GM18867 (cell line): ENCODE measurements at regions not wholly inside any gene's neighbourhood (a gene's known extent, or its start where the extent isn't known, plus 50 kb on each side); places are given as distances from the start of the nearest gene placed in this dataset.
"Not testable (repeated sequence)": the region's sequence is repeated elsewhere in the genome, so short reads cannot be mapped to it uniquely, and the experiment has no call there.

Experiments used
- ATAC-seq: cut with Tn5 transposase; IDR thresholded peaks from one replicate; pipeline ENCODE4 v1.9.1; 2021; ENCODE audit warnings: mild to moderate bottlenecking, moderate library complexity; ENCODE audit not compliant: unreplicated experiment

GRCh38 chr4:83213640-83214039 is 71.0 kb downstream of the COQ2 start:
- ATAC-seq: no peak

DNA sequence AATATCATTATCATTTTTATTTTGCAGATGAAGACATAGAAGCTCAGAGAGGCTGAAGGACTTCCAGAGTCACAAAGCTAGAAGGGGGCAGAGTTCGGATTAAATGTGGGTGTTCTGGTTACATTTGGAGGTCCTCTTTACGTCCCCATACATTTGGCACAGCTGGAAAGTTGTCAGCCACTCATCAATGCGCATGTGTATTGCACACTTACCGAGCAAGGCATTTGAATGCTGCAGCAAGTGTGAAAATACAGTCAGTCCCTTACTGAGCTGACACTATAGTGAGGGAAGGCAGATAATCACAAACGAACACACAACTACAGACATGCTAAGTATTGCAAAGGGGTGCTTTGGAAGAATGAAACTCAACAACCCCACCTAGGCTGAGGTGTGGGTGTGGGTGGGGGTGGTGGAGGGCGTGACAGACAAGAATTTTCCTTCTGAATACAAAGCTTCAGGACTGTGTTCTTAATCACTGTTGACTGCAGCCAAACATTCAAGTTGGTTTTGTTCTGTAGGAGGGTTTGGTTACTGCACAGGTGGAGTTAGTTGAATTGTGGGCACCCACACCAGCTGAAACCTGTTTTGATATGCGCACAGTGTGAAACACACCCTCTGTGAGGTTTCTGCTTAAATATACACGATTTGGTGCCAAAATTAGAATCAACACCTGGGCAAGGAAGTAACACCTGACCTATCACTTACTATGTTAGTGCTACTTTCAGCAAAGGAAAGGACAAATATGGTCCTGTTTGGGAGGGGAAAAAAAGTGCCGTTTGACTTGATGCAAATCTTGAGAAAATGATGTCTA is 72.4 kb downstream of the COQ2 start:
- peak; percentile 94 for ATAC-seq

DNA sequence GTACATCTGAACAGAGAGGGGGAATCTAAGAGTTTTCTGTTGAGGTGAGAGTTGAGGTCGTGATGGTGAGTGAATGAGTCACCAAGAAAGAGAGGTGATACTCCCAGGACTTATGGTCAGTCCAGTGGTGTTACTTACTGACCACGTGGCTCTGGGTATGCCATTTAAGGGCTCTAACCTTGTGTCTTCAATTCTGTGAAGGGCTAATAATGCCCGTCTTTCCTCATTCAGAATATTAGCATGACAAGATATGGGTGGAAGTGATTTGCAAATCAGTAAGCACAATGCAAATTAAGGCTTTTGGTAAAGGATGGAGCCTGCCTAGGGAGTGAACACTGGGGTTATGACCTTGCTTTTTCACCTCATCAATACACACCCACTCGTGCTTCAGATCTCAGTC is 75.2 kb downstream of the COQ2 start:
- ATAC-seq: no peak

DNA sequence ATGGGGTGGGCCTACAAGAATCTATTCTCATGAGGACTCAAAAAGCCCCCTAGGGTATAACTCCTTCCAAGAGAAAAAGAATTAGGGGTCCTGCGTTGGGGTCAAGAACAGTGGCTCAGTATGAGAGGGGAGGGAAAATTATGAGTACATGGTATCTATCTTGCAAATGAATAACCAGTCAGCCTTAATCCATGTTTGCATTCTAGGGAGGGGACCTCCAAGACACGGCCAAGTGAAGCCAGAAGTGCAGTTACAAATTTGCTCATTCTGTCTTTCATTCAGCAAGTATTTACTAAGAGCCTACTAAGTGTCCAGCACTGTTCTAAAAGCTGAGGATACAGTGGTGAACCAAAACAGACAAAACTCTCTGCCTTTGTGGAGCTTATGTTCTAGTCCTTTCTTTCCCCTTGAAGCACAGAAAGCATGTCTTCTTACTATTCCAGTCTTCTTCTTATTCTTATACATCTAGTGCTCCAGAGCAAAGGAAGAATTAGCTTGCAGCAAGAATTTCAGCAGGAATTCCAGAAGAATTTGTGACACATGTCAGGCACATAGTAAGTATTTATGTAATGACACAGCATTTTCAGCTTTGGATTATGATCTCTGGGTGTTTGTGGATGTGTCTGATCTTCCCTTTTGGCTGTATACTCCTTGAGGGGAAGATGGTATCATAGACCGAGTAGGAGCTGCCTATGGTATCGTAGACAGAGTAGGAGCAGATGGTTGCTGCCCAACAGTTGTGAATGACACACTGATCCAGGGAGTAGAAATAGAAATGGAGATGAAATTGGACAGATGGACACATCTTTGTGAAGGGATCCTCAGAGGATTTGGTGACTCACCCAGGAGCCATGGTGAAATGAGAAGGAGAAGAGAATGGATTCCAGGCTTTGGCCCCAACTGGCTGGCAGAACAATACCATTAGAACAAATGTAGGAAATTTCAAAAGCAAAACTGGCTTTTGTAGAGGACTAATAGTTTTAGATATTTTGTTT is 75.9 kb downstream of the COQ2 start:
- ATAC-seq: no peak

DNA sequence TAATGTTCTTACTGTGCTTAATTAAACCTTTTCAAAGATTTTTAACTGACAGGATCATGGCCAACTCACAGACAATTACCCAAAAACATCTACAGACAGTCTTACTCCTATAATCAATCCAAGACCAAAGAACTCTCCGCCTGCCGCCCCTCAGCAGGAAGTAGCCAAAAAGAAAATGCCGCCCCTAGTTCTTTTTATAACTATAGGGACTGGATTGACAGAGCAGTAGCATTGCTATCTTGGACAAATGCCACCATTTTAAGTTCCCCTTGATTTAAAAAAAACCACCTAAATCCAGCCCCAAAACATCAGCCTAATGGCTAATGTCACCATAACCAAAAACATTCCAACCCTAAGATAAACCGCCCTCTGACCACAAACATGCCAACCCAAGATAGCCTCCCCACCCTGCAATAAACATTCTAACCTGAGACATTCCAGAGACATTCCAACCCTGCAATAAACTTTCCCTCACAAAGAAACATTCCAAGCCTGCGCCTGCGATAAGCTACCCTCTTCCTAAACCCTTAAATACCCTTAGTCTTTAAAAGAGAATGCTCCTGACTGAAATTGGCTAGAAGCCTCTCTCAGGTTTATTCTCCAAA is 77.0 kb downstream of the COQ2 start:
- no peak for ATAC-seq

DNA sequence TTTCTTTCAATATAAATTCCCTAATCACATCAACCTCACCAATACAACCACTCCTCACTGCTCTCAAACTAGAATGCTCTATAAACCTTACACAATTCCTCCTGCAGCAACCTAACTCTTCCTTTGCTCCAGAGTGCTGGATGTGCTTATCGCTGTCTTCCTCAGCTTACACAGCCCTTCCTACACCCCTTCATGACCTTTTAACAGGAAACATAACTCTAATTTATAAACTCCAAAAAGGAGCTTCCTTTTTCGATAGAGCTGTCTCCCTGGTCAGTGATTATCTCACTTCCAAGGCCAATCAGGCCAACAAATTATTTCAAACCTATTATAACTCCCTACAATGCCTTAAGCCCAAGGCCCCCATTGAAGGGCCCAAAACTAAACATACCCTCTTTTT is 78.8 kb downstream of the COQ2 start:
- no peak for ATAC-seq

DNA sequence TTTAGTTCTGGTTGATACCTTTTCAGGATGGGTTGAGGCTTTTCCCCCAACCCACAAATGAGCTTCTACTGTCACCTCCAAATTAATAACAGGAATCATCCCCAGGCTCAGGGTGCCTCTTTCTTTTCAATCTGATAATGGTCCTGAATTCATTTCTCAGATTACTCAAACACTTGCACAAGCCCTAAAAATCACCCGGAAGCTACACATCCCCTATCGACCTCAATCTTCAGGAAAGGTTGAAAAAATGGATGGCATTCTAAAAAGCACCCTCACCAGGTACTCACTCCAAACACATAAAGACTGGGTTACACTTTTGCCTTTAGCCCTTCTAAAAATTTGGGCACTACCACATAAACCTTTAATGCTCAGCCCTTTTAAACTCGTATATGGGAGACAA is 79.9 kb downstream of the COQ2 start:
- ATAC-seq: no peak

GRCh38 chr4:83201761-83202160 is 82.8 kb downstream of the COQ2 start:
- no peak for ATAC-seq

GRCh38 chr4:83197555-83198235 is 83.2 kb upstream of the PLAC8 start:
- ATAC-seq: no peak

- no peak for ATAC-seq
Observed at GRCh38 chr4:83196921-83197320, 82.4 kb upstream of the PLAC8 start.

DNA sequence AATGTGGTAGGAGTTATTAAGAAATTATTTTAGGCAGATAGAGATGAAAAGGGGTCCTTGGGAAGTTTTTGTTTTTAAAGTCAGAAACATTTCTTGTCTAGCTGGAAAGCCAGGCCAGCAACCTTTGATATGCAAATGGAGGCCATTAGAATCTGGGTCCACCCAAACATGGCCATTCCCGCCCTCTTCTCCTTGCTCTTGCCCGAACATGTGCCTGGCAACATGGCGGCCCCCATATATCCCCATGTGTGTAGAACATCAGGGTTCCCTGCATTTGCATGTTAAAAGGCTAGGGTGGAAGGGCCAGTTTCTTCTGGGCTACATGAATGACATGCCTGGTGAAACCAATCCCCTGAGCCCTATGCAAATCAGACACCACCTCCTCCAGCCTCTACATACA is 80.7 kb upstream of the PLAC8 start:
- ATAC-seq: no peak

DNA sequence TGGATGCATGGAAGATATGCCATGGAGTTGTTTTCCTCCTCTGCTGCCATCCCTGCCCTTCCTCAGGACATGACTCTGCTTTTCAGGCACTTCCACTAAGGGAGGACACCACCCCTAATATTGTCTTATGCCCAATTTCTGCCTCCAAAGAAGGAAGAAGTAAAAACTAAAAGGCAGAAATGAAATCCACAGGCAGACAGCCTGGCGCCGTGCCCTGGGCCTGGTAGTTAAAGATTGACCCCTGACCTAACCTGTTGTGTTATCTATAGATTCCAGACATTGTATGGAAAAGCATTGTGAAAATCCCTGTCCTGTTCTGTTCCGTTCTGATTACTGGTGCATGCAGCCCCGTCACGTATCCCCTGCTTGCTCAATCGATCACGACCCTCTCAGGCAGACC is 80.1 kb upstream of the PLAC8 start:
- ATAC-seq: not testable (repeated sequence)

- ATAC-seq: no peak
Observed at GRCh38 chr4:83192634-83193033, 78.1 kb upstream of the PLAC8 start.

- no peak for ATAC-seq
Observed at GRCh38 chr4:83191026-83191425, 76.5 kb upstream of the PLAC8 start.

DNA sequence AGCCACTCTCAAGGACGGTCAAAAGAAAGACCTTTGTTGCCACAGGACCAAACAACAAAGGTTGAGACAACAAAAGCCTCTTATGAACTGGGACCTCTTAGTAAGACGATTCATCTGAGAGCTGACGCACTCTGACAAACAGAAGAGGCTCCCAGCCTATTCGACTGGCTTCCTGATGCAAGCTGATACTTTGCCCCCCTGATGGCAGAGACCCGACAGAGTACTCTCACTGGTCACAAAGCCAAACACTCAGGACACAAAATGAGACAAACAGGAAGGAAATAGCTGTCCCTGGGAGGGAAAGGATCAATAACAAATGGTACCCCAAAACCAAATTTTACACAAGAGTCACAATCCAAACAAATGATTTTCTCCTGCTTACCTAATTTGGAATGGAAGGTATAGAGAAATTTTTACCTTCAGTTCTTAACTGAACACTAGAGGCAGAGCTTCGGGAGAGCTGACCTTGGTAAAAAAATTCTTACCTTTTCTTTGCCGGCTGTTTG is 75.2 kb upstream of the PLAC8 start:
- ATAC-seq: no peak

- no peak for ATAC-seq
Observed at GRCh38 chr4:83180431-83180968, 66.0 kb upstream of the PLAC8 start.

DNA sequence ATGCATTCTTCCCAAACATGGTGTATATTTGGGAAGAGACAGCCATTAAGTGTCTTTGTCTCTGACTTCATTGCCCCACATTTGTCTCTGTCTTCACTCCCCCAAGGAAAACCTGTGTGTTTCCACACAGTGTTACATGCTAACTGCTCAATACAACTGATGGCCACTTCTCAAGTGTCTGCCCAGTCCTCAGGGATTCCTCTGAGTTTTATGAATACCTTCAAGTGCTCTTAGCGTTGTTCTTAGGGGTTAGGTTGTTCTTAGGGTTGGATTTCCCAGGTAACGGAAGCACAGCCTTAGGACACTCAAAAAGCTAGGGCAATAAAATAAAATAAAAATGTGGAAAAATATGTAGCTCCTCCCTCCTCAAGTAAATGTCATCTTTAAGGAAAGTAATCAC is 64.7 kb upstream of the PLAC8 start:
- no peak for ATAC-seq

GRCh38 chr4:83178029-83178428 is 63.5 kb upstream of the PLAC8 start:
- ATAC-seq: no peak

DNA sequence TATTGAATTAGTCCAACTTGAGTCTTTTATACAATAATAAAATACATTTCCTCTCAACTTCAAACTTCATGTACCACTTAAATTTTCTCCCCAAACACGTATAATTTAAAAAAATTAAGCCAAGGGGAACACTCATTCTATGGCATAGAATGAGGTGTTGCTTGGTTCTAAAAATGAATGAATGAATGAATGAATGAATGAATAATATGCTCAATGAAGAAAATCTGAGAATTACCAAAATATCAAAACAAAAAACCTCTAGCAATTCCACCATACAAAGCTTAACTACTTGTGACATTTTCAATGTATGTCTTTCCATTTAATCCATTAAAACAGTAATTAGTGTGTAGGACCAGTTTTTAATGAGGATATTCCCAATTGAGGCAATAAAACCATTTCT is 62.7 kb upstream of the PLAC8 start:
- ATAC-seq: no peak

- peak; percentile 57 for ATAC-seq
Observed at GRCh38 chr4:83174844-83175414, 60.4 kb upstream of the PLAC8 start.
